Activated T-cell treated with anti-CD3 and anti-CD28 coated beads, Interleukin-2, amount 50 U/mL, for 24 hours (primary cell): ENCODE measurements at regions not wholly inside any gene's neighbourhood (a gene's known extent, or its start where the extent isn't known, plus 50 kb on each side); places are given as distances from the start of the nearest gene placed in this dataset.

Source experiments
- DNase-seq: peaks from one replicate; pipeline ENCODE4 v3.0.0-alpha.2; 2020
- H3K27ac Mint-ChIP-seq: 2 replicates; pipeline ENCODE4 v1.8.0; 2020; ENCODE audit warnings: mild to moderate bottlenecking, mixed read lengths
- H3K27me3 Mint-ChIP-seq: 2 replicates; pipeline ENCODE4 v1.8.0; 2020; ENCODE audit warnings: mixed read lengths
- H3K36me3 Mint-ChIP-seq: 2 replicates; pipeline ENCODE4 v1.8.0; 2020; ENCODE audit warnings: low read depth, mixed read lengths
- H3K4me1 Mint-ChIP-seq: 2 replicates; pipeline ENCODE4 v1.8.0; 2020; ENCODE audit warnings: low read depth, mixed read lengths
- H3K4me3 Mint-ChIP-seq: 2 replicates; pipeline ENCODE4 v1.8.0; 2020; ENCODE audit warnings: mild to moderate bottlenecking, moderate library complexity, mixed read lengths
- H3K9me3 Mint-ChIP-seq: 2 replicates; pipeline ENCODE4 v1.8.0; 2020; ENCODE audit warnings: mixed read lengths

GRCh38 chr18:40653682-40654081 lies 1301.4 kb upstream of the PIK3C3 start:
- peaks cover 28% of the 10 kb centered on the region for H3K9me3 Mint-ChIP-seq
- no peaks in the 10 kb centered on the region for H3K27me3 Mint-ChIP-seq
- no peak overlapping the region for H3K27ac Mint-ChIP-seq
- no peaks in the 10 kb centered on the region for H3K4me1 Mint-ChIP-seq
- H3K4me3 Mint-ChIP-seq = no peak overlapping the region
- DNase-seq = no peak
- no peaks in the 10 kb centered on the region for H3K36me3 Mint-ChIP-seq

- Mint-ChIP-seq H3K36me3 (no peaks in the 10 kb centered on the region), H3K27me3 (no peaks in the 10 kb centered on the region), H3K4me1 (no peaks in the 10 kb centered on the region), H3K9me3 (peaks cover 24% of the 10 kb centered on the region), H3K4me3 (no peak overlapping the region), H3K27ac (no peak overlapping the region)
- DNase-seq = no peak
Measured at GRCh38 chr18:40652321-40652720, 1302.7 kb upstream of the PIK3C3 start.

- Mint-ChIP-seq H3K27me3 (no peaks in the 10 kb centered on the region), H3K4me1 (no peaks in the 10 kb centered on the region), H3K36me3 (no peaks in the 10 kb centered on the region), H3K9me3 (peaks cover 23% of the 10 kb centered on the region), H3K27ac (no peak overlapping the region), H3K4me3 (no peak overlapping the region)
- DNase-seq = no peak
Measured at GRCh38 chr18:40651163-40651562, 1303.9 kb upstream of the PIK3C3 start.

GRCh38 chr18:40642692-40643229 lies 1312.3 kb upstream of the PIK3C3 start:
- Mint-ChIP-seq H3K27me3 (no peaks in the 10 kb centered on the region), H3K27ac (no peak overlapping the region), H3K4me1 (no peaks in the 10 kb centered on the region), H3K36me3 (no peaks in the 10 kb centered on the region), H3K4me3 (no peak overlapping the region), H3K9me3 (peaks cover 15% of the 10 kb centered on the region)
- no peak for DNase-seq

- no peak overlapping the region for H3K4me3 Mint-ChIP-seq
- DNase-seq = no peak
- no peaks in the 10 kb centered on the region for H3K36me3 Mint-ChIP-seq
- H3K4me1 Mint-ChIP-seq = no peaks in the 10 kb centered on the region
- H3K27me3 Mint-ChIP-seq = no peaks in the 10 kb centered on the region
- peaks cover 22% of the 10 kb centered on the region for H3K9me3 Mint-ChIP-seq
- H3K27ac Mint-ChIP-seq = no peak overlapping the region
Measured at GRCh38 chr18:40631319-40631718, 1323.7 kb upstream of the PIK3C3 start.

GRCh38 chr18:40630496-40630895 lies 1324.5 kb upstream of the PIK3C3 start:
- no peak overlapping the region for H3K4me3 Mint-ChIP-seq
- H3K9me3 Mint-ChIP-seq = peaks cover 19% of the 10 kb centered on the region
- H3K27ac Mint-ChIP-seq = no peak overlapping the region
- no peaks in the 10 kb centered on the region for H3K36me3 Mint-ChIP-seq
- H3K27me3 Mint-ChIP-seq = no peaks in the 10 kb centered on the region
- no peaks in the 10 kb centered on the region for H3K4me1 Mint-ChIP-seq
- DNase-seq = no peak

- Mint-ChIP-seq H3K36me3 (no peaks in the 10 kb centered on the region), H3K9me3 (peaks cover 15% of the 10 kb centered on the region), H3K27me3 (no peaks in the 10 kb centered on the region), H3K4me3 (no peak overlapping the region), H3K4me1 (no peaks in the 10 kb centered on the region), H3K27ac (no peak overlapping the region)
- DNase-seq = no peak
Measured at GRCh38 chr18:40624959-40625358, 1330.1 kb upstream of the PIK3C3 start.

- Mint-ChIP-seq H3K9me3 (peaks cover 13% of the 10 kb centered on the region), H3K27me3 (no peaks in the 10 kb centered on the region), H3K27ac (no peak overlapping the region), H3K4me3 (no peak overlapping the region), H3K36me3 (no peaks in the 10 kb centered on the region), H3K4me1 (no peaks in the 10 kb centered on the region)
- no peak for DNase-seq
Measured at GRCh38 chr18:40613721-40614120, 1341.3 kb upstream of the PIK3C3 start.

- H3K4me3 Mint-ChIP-seq = no peak overlapping the region
- no peaks in the 10 kb centered on the region for H3K36me3 Mint-ChIP-seq
- peaks cover 17% of the 10 kb centered on the region for H3K9me3 Mint-ChIP-seq
- no peak for DNase-seq
- H3K27me3 Mint-ChIP-seq = no peaks in the 10 kb centered on the region
- H3K27ac Mint-ChIP-seq = no peak overlapping the region
- H3K4me1 Mint-ChIP-seq = no peaks in the 10 kb centered on the region
Measured at GRCh38 chr18:40612356-40612755, 1342.7 kb upstream of the PIK3C3 start.

GRCh38 chr18:40608226-40608625 lies 1346.8 kb upstream of the PIK3C3 start:
- H3K36me3 Mint-ChIP-seq = no peaks in the 10 kb centered on the region
- H3K27me3 Mint-ChIP-seq = no peaks in the 10 kb centered on the region
- H3K4me1 Mint-ChIP-seq = no peaks in the 10 kb centered on the region
- H3K27ac Mint-ChIP-seq = no peak overlapping the region
- DNase-seq = no peak
- peaks cover 15% of the 10 kb centered on the region for H3K9me3 Mint-ChIP-seq
- no peak overlapping the region for H3K4me3 Mint-ChIP-seq

GRCh38 chr18:40607542-40608148 lies 1347.4 kb upstream of the PIK3C3 start:
- no peak for DNase-seq
- Mint-ChIP-seq H3K27me3 (no peaks in the 10 kb centered on the region), H3K4me3 (no peak overlapping the region), H3K4me1 (no peaks in the 10 kb centered on the region), H3K27ac (no peak overlapping the region), H3K36me3 (no peaks in the 10 kb centered on the region), H3K9me3 (peaks cover 15% of the 10 kb centered on the region)

GRCh38 chr18:40606996-40607395 lies 1348.0 kb upstream of the PIK3C3 start:
- H3K27me3 Mint-ChIP-seq = no peaks in the 10 kb centered on the region
- H3K27ac Mint-ChIP-seq = no peak overlapping the region
- no peak for DNase-seq
- H3K4me3 Mint-ChIP-seq = no peak overlapping the region
- peaks cover 15% of the 10 kb centered on the region for H3K9me3 Mint-ChIP-seq
- H3K36me3 Mint-ChIP-seq = no peaks in the 10 kb centered on the region
- no peaks in the 10 kb centered on the region for H3K4me1 Mint-ChIP-seq

- no peak for DNase-seq
- no peak overlapping the region for H3K27ac Mint-ChIP-seq
- no peaks in the 10 kb centered on the region for H3K4me1 Mint-ChIP-seq
- H3K27me3 Mint-ChIP-seq = no peaks in the 10 kb centered on the region
- H3K4me3 Mint-ChIP-seq = no peak overlapping the region
- no peaks in the 10 kb centered on the region for H3K36me3 Mint-ChIP-seq
- peaks cover 1% of the 10 kb centered on the region for H3K9me3 Mint-ChIP-seq
Measured at GRCh38 chr18:40583671-40584070, 1371.4 kb upstream of the PIK3C3 start.

- H3K9me3 Mint-ChIP-seq = no peaks in the 10 kb centered on the region
Measured at GRCh38 chr18:40582105-40582504, 1372.9 kb upstream of the PIK3C3 start.

GRCh38 chr18:40577981-40578365 lies 1377.1 kb upstream of the PIK3C3 start:
- H3K36me3 Mint-ChIP-seq = no peaks in the 10 kb centered on the region
- H3K27ac Mint-ChIP-seq = no peak overlapping the region
- no peak overlapping the region for H3K4me3 Mint-ChIP-seq

More at GRCh38 chr18:40582105-40582504, 1372.9 kb upstream of the PIK3C3 start:
- Mint-ChIP-seq H3K4me1 (no peaks in the 10 kb centered on the region), H3K36me3 (no peaks in the 10 kb centered on the region), H3K27ac (no peak overlapping the region), H3K27me3 (no peaks in the 10 kb centered on the region), H3K4me3 (no peak overlapping the region)
- DNase-seq = no peak

More at GRCh38 chr18:40577981-40578365, 1377.1 kb upstream of the PIK3C3 start:
- Mint-ChIP-seq H3K4me1 (no peaks in the 10 kb centered on the region), H3K27me3 (no peaks in the 10 kb centered on the region), H3K9me3 (peaks cover 6% of the 10 kb centered on the region)
- DNase-seq = no peak
